ENCODE measurements at regions not wholly inside any gene's neighbourhood (a gene's known extent, or its start where the extent isn't known, plus 50 kb on each side); places are given as distances from the start of the nearest gene placed in this dataset.

GRCh38 chr3:86624192-86624591 lies 366.8 kb downstream of the VGLL3 start:
- Histone ChIP-seq H3K4me3 (no peak overlapping the region), H3K9ac (ENCODE audit: control insufficient read depth, insufficient read depth, low read length) (no peak overlapping the region), H3K36me3 (ENCODE audit: control insufficient read depth in 2 of 2, insufficient read depth in 2 of 2, low read length in 1 of 2) (no peaks in the 10 kb centered on the region), H3K4me2 (ENCODE audit: control insufficient read depth, insufficient read depth) (no peak overlapping the region), H3K4me1 (ENCODE audit: control insufficient read depth, insufficient read depth, low read length) (no peaks in the 10 kb centered on the region), H2AFZ (ENCODE audit: control insufficient read depth, low read depth, low read length) (no peak overlapping the region), H3K79me2 (ENCODE audit: control insufficient read depth, insufficient read depth, low read length) (no peaks in the 10 kb centered on the region), H3K27me3 (replicated peaks in 1 of 2; ENCODE audit: control insufficient read depth in 2 of 2, insufficient read depth in 2 of 2, low read length in 1 of 2) (no peaks in the 10 kb centered on the region), H3K27ac (ENCODE audit: control insufficient read depth, insufficient read depth) (no peak overlapping the region), H4K20me1 (ENCODE audit: control insufficient read depth, insufficient read depth) (no peaks in the 10 kb centered on the region), H3K9me3 (replicated peaks; ENCODE audit: control insufficient read depth, insufficient read depth, low read length) (no peaks in the 10 kb centered on the region)
- WGBS (ENCODE audit: insufficient coverage, insufficient replicate concordance, low lambda C conversion rate, missing lambda C conversion rate), result 0% methylated on average over 2 of the region's 2 CpGs
- in situ Hi-C loops (cut with MboI) (no loop called here), intact Hi-C loops (cut with micrococcal nuclease; ENCODE audit: unreplicated experiment) (no loop called here)
- TF ChIP-seq USF1 (IDR thresholded peaks at IDR 0.05; ENCODE audit: borderline replicate concordance, extremely low read length, insufficient read depth, low read depth, low read length), result no peak
- no peak for TF ChIP-seq ZNF384 (IDR thresholded peaks at IDR 0.05; ENCODE audit: borderline replicate concordance, low read depth, low read length)
- TF ChIP-seq RCOR1 (conservative IDR thresholded peaks at IDR 0.05; ENCODE audit: low read depth, low read length), result no peak
- no peak for TF ChIP-seq REST (IDR thresholded peaks at IDR 0.05; ENCODE audit: low read depth, low read length)
- no peak for TF ChIP-seq IKZF1 (conservative IDR thresholded peaks at IDR 0.05)
- BruUV-seq (replicated peaks), result no TSS peak
- ATAC-seq (no peak), DNase-seq (ENCODE audit: low read depth, low spot score) (no peak), FAIRE-seq (no peak)
- ChIA-PET CTCF (no interaction called here), RAD21 (ENCODE audit: unreplicated experiment) (no interaction called here), POLR2A (no interaction called here), SMC1A (ENCODE audit: uncharacterized antibody, unreplicated experiment) (no interaction called here)
